CD4-positive, alpha-beta T cell treated with Interleukin-10 for 1 hour (primary cell): ENCODE measurements at regions not wholly inside any gene's neighbourhood (a gene's known extent, or its start where the extent isn't known, plus 50 kb on each side); places are given as distances from the start of the nearest gene placed in this dataset.
"Not testable (repeated sequence)": the region's sequence is repeated elsewhere in the genome, so short reads cannot be mapped to it uniquely, and the experiment has no call there.

ENCODE experiments used
- DNase-seq: peaks from one replicate; pipeline ENCODE4 v3.0.0-alpha.2; 2020

GRCh38 chr5:117191251-117191650, 616.6 kb upstream of the SEMA6A start:
- DNase-seq = no peak

- DNase-seq = no peak
Measured at GRCh38 chr5:117189784-117190183, 615.2 kb upstream of the SEMA6A start.

GRCh38 chr5:117188211-117188610, 613.6 kb upstream of the SEMA6A start:
- DNase-seq = no peak

- no peak for DNase-seq
Measured at GRCh38 chr5:117186751-117187150, 612.1 kb upstream of the SEMA6A start.

GRCh38 chr5:117183326-117183725, 608.7 kb upstream of the SEMA6A start:
- DNase-seq = no peak

GRCh38 chr5:117182104-117182503, 607.5 kb upstream of the SEMA6A start:
- DNase-seq = no peak

- no peak for DNase-seq
Measured at GRCh38 chr5:117177302-117177701, 602.7 kb upstream of the SEMA6A start.

- no peak for DNase-seq
Measured at GRCh38 chr5:117165068-117165467, 590.4 kb upstream of the SEMA6A start.

- DNase-seq = no peak
Measured at GRCh38 chr5:117161718-117162335, 587.2 kb upstream of the SEMA6A start.

- DNase-seq = no peak
Measured at GRCh38 chr5:117160391-117160790, 585.8 kb upstream of the SEMA6A start.

GRCh38 chr5:117149312-117149711, 574.7 kb upstream of the SEMA6A start:
- no peak for DNase-seq

GRCh38 chr5:117144086-117144485, 569.5 kb upstream of the SEMA6A start:
- DNase-seq = no peak

- no peak for DNase-seq
Measured at GRCh38 chr5:117143406-117143805, 568.8 kb upstream of the SEMA6A start.

- no peak for DNase-seq
Measured at GRCh38 chr5:117138523-117138922, 563.9 kb upstream of the SEMA6A start.

- no peak for DNase-seq
Measured at GRCh38 chr5:117135851-117136250, 561.2 kb upstream of the SEMA6A start.

GRCh38 chr5:117133198-117133597, 558.6 kb upstream of the SEMA6A start:
- no peak for DNase-seq

GRCh38 chr5:117131876-117132275, 557.3 kb upstream of the SEMA6A start:
- DNase-seq = no peak

- DNase-seq = no peak
Measured at GRCh38 chr5:117131048-117131679, 556.5 kb upstream of the SEMA6A start.

GRCh38 chr5:117118499-117118898, 543.9 kb upstream of the SEMA6A start:
- no peak for DNase-seq

- DNase-seq = not testable (repeated sequence)
Measured at GRCh38 chr5:117117314-117117713, 542.7 kb upstream of the SEMA6A start.

GRCh38 chr5:117110548-117110947, 535.9 kb upstream of the SEMA6A start:
- DNase-seq = no peak

- no peak for DNase-seq
Measured at GRCh38 chr5:117107859-117108258, 533.2 kb upstream of the SEMA6A start.

GRCh38 chr5:117103703-117104102, 529.1 kb upstream of the SEMA6A start:
- no peak for DNase-seq

GRCh38 chr5:117102591-117102990, 528.0 kb upstream of the SEMA6A start:
- no peak for DNase-seq

- no peak for DNase-seq
Measured at GRCh38 chr5:117100176-117100575, 525.6 kb upstream of the SEMA6A start.
